ENCODE measurements at regions not wholly inside any gene's neighbourhood (a gene's known extent, or its start where the extent isn't known, plus 50 kb on each side); places are given as distances from the start of the nearest gene placed in this dataset.

DNA sequence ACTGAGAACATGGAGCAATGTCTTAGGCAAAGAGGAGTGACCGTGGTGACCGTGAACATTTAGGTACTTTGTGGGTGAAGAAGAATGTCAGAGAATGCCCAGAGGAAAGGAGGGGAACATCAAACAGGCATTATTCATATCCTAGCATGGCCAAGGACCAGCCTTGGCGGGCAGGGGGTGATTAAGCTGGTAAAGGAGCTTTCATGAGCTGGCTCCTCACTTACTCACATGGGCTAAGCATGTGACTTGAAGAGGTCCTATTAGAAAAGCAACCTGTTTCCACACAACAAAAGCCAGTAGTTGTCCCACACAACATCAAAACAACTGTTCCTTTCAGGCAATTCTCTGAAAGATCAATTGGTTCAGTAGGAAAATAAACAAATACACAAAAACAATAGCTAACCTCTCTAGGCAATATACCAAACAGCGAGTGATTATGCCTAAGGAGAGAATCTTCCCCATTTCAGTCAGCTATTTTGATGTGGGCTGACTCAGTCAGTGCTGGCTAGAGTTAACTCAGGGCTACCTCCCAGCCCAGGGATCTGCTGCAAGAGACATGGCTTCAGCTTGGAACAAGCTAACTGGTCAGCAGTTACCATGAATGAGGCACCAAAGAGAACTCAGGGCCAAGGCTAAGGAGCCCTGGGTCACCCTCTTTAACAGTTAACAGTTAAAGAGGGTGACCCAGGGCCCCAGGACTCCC lies 283.5 kb downstream of the ARHGAP12 start:
- no peak for DNase-seq (ENCODE audit: low read depth in 2 of 2)

- DNase-seq (ENCODE audit: low read depth in 2 of 2): no peak
These were observed 286.4 kb downstream of the ARHGAP12 start for GRCh38 chr10:31642281-31642680.

DNA sequence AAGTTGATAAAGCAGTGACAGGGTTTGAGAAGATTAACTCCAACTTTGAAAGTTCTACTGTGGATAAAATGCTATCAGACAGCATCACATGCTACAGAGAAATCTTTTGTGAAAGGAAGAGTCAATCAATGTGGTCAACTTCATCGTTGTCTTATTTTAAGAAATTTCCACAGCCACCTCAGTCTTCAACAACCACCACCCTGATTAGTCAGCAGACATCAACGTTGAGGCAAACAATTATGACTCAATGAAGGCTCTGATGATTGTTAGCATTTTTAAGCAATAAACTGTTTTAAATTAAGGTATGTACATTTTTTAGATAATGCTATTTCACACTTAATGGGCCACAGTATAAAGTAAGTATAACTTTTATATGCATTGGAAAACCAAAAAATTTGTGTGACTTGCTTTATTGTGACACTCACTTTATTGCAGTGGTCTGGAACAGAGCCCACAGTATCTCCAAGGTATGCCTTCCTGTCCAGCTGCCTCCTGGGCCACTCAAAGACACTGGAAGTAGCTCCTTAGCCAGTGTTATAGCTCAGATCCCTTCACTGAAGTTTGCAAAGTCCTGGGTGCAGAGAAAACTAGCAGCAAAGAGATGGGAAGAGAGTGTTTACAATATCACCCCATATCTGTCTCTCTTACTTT lies 293.1 kb downstream of the ARHGAP12 start:
- DNase-seq (ENCODE audit: low read depth in 2 of 2): no peak

- no peak for DNase-seq (ENCODE audit: low read depth in 2 of 2)
These were observed 293.6 kb downstream of the ARHGAP12 start for GRCh38 chr10:31635009-31635408.

DNA sequence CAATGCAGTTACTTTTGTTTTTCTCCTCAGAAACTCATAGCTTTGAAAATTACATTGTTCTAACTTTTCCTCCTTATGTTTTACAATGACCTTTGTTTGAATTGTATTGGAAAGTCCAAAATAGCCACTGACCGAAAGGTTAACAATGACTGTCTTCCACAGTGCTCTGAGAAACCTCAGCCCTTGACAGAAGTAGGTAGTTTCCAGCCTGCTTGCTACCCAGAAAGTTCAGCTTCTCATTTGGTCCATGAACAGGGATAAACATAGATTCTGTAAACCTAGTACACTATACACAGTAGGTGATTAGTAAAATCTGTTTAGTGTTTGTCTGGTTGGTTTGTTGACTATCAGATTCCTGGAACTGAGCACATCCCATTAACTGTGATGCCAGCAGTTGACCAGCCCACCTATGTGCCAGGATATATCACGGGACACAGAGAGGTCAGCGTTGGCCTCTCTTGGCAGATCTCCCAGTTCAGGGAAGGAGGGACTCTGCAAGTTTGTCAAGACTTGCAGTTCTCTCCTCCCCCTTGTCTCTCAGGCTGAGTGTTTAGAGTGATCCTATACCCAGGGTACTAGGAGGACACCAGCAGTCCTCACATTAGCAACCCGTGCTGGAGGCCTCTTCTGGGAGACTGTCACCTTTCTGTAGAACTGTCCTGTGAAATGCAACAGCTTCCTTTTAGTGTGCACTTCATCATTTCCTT lies 297.6 kb downstream of the ARHGAP12 start:
- no peak for DNase-seq (ENCODE audit: low read depth in 2 of 2)

DNA sequence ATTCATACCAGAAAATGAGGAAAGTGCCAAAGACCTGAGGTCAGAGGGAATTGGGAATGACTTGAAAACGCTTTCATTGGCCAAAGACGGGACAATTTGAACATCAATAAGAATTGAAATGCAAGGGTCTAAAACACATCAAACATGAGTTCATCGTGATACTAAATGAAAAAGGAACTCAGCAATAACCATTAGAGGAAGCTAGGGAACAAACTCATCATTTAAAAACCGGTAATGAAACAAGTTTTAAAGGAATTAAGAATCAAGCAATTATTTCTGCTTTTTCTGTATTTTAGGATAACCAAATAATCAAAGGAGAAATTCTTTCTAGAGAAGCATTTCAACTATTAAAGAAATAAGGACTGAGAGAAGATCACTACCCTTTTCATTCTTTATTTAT lies 303.1 kb downstream of the ARHGAP12 start:
- no peak for DNase-seq (ENCODE audit: low read depth in 2 of 2)

GRCh38 chr10:31624611-31625010 lies 304.0 kb downstream of the ARHGAP12 start:
- DNase-seq (ENCODE audit: low read depth in 2 of 2): no peak

DNA sequence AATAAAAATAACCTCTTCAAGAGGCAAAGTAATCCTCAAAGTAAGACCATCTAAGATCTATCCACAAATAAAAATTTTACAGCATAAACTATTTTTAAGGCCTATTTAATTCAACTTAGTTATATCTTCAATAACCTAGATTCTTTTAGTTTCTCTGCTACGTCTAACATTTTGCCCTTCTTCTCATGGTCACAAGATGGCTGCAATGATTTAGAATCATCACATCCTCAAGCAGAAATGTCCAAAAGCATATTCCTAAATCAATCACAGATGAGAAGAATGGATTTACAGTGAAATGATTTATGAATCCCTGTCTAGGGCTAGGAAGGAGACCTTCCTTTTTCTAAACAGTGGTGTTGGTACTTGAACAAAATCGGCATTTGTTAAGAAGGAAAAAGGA lies 304.7 kb downstream of the ARHGAP12 start:
- no peak for DNase-seq (ENCODE audit: low read depth in 2 of 2)

DNA sequence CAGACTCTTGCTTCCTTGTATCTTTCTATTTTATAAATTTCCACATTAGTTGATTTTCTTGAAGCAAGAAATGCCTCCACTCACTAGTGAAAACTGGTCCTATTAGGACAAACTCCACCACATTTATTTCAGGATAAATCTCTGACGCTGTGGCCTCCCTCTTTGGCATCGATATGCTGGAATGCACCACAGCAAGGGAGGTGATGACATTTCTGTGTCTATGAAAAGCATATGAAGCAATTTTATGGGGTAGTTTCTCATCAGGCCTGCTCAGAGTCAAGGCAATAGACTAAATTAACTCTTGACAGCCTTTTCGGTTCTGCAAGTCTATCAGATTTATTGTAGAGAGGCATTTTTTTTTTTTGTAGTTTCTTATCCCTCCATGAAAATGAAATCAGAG lies 304.4 kb downstream of the ZEB1 start:
- no peak for DNase-seq (ENCODE audit: low read depth in 2 of 2)

- no peak for DNase-seq (ENCODE audit: low read depth in 2 of 2)
These were observed 304.0 kb downstream of the ZEB1 start for GRCh38 chr10:31622978-31623377.

- DNase-seq (ENCODE audit: low read depth in 2 of 2): no peak
These were observed 302.7 kb downstream of the ZEB1 start for GRCh38 chr10:31621733-31622132.

- no peak for DNase-seq (ENCODE audit: low read depth in 2 of 2)
These were observed 301.5 kb downstream of the ZEB1 start for GRCh38 chr10:31620226-31621151.

DNA sequence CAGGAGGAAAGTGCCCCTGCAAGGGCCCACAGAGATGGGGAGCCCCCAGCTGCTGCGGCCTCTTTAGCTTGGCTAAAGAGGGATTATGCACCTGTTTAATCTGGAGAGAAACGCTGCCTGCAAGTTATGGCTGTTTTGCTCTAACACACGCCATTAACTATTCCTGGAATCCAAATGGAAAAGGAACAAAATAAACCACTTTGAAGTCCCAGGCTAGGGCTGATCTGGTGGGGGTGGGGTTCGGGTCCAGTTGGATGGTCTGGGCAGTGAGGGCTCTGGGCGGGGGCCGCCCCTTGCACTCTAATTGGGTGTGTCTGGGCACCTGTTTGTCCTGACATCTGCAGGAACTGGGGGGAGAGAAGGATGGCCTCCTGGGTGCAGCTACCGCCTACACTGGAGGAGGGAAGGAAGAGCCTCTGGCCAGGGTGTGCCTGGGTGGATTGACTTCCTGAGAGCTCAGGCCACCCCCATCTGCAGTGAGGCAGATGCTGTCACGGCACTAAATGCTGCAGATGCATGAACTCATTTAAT lies 300.6 kb downstream of the ZEB1 start:
- no peak for DNase-seq (ENCODE audit: low read depth in 2 of 2)

DNA sequence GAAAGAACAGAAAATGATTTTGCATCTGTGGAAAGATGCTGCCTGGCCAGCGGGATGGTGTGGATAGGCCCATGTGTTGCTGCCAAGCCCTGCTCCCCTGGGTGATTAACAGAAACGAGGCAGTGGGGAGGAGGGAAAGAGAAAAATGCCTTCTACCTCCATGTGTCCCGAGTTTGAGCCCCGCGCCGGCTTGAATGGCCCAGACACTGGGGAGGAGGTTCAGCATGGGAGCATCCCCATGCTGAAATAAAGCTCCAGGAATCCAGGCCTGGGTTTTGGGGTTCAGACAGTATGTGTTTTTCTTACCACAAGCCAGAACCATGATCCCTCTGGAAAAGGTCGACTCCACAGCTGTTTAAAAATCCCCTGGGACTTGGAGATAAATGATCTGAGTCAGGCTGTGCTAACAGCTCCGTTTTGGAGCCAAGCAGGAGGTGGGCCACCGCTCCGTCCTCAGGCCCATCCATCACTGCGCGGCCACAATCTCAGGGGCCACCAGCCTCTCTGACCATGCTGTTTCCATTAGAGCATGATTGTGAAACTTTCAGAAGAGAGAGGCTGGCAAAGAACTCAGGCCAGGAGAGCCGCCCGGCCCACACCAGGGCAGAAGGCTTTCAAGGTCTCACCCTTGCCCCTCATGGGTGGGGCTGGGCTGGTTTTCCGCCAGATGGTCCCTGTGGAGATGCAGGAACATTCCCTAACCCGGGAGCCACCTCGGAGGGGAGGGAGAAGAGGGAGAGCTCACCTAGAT lies 299.7 kb downstream of the ZEB1 start:
- no peak for DNase-seq (ENCODE audit: low read depth in 2 of 2)

- no peak for DNase-seq (ENCODE audit: low read depth in 2 of 2)
These were observed 298.7 kb downstream of the ZEB1 start for GRCh38 chr10:31617757-31618156.

- DNase-seq (ENCODE audit: low read depth in 2 of 2): no peak
These were observed 298.1 kb downstream of the ZEB1 start for GRCh38 chr10:31617133-31617532.

DNA sequence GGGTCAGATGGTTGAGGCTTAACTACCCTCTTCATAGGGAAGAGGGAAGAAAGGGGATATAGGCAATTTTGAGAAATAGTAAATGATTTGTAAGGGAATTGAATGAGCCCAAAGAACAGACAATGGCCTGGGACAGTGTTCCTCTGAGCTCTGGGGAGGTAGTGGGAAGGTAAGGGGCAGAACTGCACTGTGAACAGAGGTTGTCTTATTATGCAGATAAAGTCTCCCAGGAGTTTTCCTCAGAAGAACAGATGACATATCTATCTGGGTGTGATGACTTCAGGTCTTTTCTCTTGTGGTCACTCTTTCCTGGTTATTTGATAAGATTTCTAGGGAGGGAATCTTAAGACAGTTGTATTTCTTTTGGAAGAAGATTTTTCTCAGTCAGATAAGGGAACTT lies 296.1 kb downstream of the ZEB1 start:
- DNase-seq (ENCODE audit: low read depth in 2 of 2): no peak

- DNase-seq (ENCODE audit: low read depth in 2 of 2): no peak
These were observed 295.6 kb downstream of the ZEB1 start for GRCh38 chr10:31614611-31615010.

DNA sequence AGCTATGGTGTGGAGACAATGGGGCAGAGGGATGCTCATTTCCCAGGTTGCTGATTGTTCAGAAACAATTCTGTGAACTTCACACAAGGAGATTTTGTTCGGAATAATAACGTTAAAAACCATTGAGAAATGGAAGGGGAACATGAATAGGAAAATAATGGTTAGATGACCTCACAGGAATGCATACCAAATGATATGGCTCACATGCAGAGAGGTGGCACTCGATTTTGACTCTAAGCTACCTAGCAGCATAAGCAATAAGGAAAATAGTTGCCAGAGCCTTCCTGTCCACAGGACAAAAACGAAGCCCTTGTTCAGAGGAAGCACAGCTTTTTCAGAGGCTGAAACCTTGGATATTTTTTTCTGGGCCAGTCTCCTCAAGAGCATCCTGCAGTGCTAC lies 293.1 kb downstream of the ZEB1 start:
- DNase-seq (ENCODE audit: low read depth in 2 of 2): no peak

- DNase-seq (ENCODE audit: low read depth in 2 of 2): no peak
These were observed 292.1 kb downstream of the ZEB1 start for GRCh38 chr10:31611161-31611560.

DNA sequence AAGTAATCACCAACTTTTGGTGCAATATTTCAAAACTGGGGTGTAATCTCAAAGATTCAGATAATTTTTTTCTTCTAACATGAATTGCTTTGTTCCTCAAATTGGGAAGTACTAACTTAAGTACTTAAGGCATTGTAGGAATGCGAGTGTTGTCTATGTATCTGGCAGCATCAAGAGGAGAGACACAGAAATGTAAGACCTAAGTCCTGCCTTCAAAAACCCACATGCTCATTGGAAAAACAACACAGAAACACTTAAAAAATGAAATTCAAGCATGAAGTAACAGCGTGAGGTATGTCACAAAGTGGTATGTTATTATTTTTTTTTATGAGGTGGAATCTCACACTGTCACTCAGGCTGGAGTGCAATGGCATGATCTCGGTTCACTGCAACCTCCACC lies 288.5 kb downstream of the ZEB1 start:
- DNase-seq (ENCODE audit: low read depth in 2 of 2): no peak

Measured in stimulated activated CD8-positive, alpha-beta memory T cell treated with anti-CD3 and anti-CD28 coated beads, Interleukin-15, amount 100 ng/mL, for 4 hours (primary cell).